ENCODE measurements at regions not wholly inside any gene's neighbourhood (a gene's known extent, or its start where the extent isn't known, plus 50 kb on each side); places are given as distances from the start of the nearest gene placed in this dataset.

DNA sequence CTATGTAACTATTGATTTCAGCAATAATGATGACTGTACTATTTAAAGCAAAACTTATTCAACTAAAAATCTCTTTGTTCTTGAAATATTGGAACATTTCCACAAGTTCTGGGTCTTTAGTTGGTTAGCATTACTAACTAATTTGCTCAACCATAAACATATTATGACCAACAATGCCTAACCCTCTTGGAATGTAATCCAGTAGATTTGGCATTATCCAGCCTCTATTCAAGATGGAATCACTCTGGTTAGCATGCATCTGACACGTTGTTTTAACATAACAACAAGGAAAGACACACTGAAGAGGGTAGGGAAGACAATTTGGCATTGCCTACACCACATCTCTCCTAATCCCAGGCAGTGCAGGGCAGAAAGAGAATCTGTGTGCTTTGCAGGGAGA lies 941.3 kb upstream of the PCDH20 start:
- DNase-seq (no peak), ATAC-seq (ENCODE audit: poor library complexity) (no peak)
- Mint-ChIP-seq H3K9me3 (peaks cover 6% of the 10 kb centered on the region), H3K36me3 (ENCODE audit: low read depth) (no peaks in the 10 kb centered on the region), H3K27ac (no peak overlapping the region), H3K27me3 (no peaks in the 10 kb centered on the region), H3K4me1 (ENCODE audit: low read depth) (no peaks in the 10 kb centered on the region), H3K4me3 (no peak overlapping the region)
- intact Hi-C loops (cut with DNase I, micrococcal nuclease) = no loop called here
- Histone ChIP-seq H3K4me1 (ENCODE audit: insufficient read depth, low read length) (no peaks in the 10 kb centered on the region), H3K9me3 (ENCODE audit: control insufficient read depth in 1 of 2, insufficient read depth in 1 of 2, low read length in 2 of 2) (peaks cover 0 to 3% of the 10 kb centered on the region in 2 experiments), H3K27me3 (ENCODE audit: control insufficient read depth in 1 of 2, insufficient read depth in 2 of 2, low read length in 2 of 2) (no peaks in the 10 kb centered on the region), H3K4me3 (ENCODE audit: low read length) (no peak overlapping the region), H3K36me3 (ENCODE audit: insufficient read depth, low read length) (no peaks in the 10 kb centered on the region), H3K27ac (ENCODE audit: low read depth in 1 of 2, low read length in 2 of 2) (no peak overlapping the region)
- ChIA-PET POLR2A (no interaction called here), CTCF (no interaction called here)
- TF ChIP-seq, protein P1, sequence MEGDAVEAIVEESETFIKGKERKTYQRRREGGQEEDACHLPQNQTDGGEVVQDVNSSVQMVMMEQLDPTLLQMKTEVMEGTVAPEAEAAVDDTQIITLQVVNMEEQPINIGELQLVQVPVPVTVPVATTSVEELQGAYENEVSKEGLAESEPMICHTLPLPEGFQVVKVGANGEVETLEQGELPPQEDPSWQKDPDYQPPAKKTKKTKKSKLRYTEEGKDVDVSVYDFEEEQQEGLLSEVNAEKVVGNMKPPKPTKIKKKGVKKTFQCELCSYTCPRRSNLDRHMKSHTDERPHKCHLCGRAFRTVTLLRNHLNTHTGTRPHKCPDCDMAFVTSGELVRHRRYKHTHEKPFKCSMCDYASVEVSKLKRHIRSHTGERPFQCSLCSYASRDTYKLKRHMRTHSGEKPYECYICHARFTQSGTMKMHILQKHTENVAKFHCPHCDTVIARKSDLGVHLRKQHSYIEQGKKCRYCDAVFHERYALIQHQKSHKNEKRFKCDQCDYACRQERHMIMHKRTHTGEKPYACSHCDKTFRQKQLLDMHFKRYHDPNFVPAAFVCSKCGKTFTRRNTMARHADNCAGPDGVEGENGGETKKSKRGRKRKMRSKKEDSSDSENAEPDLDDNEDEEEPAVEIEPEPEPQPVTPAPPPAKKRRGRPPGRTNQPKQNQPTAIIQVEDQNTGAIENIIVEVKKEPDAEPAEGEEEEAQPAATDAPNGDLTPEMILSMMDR (IDR thresholded peaks at IDR 0.05) = no peak

DNA sequence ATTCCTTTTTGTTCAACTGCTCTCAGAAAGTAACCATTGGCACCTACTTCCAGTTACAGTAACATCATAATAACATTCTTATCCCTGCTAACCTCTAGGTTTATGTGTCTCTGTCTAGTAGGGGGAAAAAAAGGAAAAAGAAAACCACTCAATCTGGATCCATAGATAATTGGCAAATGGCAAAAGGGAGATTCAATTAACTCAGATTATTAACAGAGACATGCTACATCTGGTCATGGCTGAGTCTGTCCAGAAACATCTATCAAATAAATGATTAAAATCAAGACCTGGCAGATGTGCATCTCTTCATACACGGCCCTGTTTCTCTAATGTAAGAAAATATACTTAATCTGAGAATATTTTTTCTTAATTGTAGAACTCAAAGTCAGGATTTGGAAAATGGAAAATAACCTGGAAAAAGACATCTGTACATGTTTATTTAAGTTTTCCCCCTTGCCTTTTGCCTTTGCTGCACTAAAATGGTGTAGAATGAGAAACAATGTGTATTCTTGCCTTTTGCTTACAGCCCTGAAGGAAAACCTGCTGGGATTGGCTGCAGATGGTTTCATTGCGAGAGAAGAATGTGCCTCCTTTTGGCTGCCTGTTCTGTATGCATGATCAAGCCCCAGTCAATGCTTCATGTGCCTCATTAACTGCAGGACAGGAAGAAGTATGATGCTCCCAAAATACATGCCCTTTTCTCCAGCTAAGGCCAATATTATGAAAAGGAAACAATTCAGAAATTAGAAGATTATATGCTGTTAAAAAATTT lies 921.6 kb upstream of the PCDH20 start:
- Histone ChIP-seq H3K4me3 (ENCODE audit: low read length) (no peak overlapping the region), H3K9me3 (ENCODE audit: control insufficient read depth in 1 of 2, insufficient read depth in 1 of 2, low read length in 2 of 2) (no peaks in the 10 kb centered on the region), H3K36me3 (ENCODE audit: insufficient read depth, low read length) (no peaks in the 10 kb centered on the region), H3K27me3 (ENCODE audit: control insufficient read depth in 1 of 2, insufficient read depth in 2 of 2, low read length in 2 of 2) (no peaks in the 10 kb centered on the region), H3K4me1 (ENCODE audit: insufficient read depth, low read length) (no peaks in the 10 kb centered on the region), H3K27ac (ENCODE audit: low read depth in 1 of 2, low read length in 2 of 2) (no peak overlapping the region)
- Mint-ChIP-seq H3K9me3 (peaks cover 2% of the 10 kb centered on the region), H3K36me3 (ENCODE audit: low read depth) (no peaks in the 10 kb centered on the region), H3K4me1 (ENCODE audit: low read depth) (no peaks in the 10 kb centered on the region), H3K27ac (no peak overlapping the region), H3K4me3 (no peak overlapping the region), H3K27me3 (no peaks in the 10 kb centered on the region)
- DNase-seq (no peak), ATAC-seq (ENCODE audit: poor library complexity) (no peak)
- POLR2A ChIA-PET = no interaction called here
- TF ChIP-seq, protein P1 (IDR thresholded peaks at IDR 0.05) = no peak
- intact Hi-C loops (cut with DNase I, micrococcal nuclease) = no loop called here
- CTCF ChIA-PET = no interaction called here

DNA sequence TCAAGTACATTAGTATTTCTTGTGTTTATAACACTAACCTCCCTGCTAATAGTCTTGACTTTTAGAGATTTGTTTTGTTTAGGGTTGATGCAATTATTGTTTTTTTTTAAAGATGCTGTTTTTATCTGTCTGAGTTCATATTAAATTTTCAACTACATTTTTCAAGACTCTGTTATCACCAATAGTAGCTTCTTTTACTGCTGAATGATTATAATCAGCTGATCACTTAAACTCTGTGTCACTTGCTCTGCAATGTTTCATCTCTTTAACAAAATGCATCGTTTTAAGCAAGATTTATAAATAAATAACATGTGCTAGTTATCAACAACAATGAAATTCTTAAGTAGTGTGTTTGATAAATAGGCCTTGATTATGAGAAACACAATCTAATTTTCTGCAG lies 920.9 kb upstream of the PCDH20 start:
- TF ChIP-seq, protein P1 (IDR thresholded peaks at IDR 0.05) = no peak
- no peaks in the 10 kb centered on the region for H3K36me3 Mint-ChIP-seq (ENCODE audit: low read depth)
- Histone ChIP-seq H3K4me1 (ENCODE audit: insufficient read depth, low read length) (no peaks in the 10 kb centered on the region), H3K27ac (ENCODE audit: low read depth in 1 of 2, low read length in 2 of 2) (no peak overlapping the region), H3K9me3 (ENCODE audit: control insufficient read depth in 1 of 2, insufficient read depth in 1 of 2, low read length in 2 of 2) (no peaks in the 10 kb centered on the region), H3K27me3 (ENCODE audit: control insufficient read depth in 1 of 2, insufficient read depth in 2 of 2, low read length in 2 of 2) (no peaks in the 10 kb centered on the region), H3K36me3 (ENCODE audit: insufficient read depth, low read length) (no peaks in the 10 kb centered on the region), H3K4me3 (ENCODE audit: low read length) (no peak overlapping the region)
- ATAC-seq (ENCODE audit: poor library complexity) (no peak), DNase-seq (no peak)
- CTCF ChIA-PET = no interaction called here
- H3K4me1 Mint-ChIP-seq (ENCODE audit: low read depth) = no peaks in the 10 kb centered on the region
- peaks cover 4% of the 10 kb centered on the region for H3K9me3 Mint-ChIP-seq
- POLR2A ChIA-PET = no interaction called here
- H3K27me3 Mint-ChIP-seq = no peaks in the 10 kb centered on the region
- H3K4me3 Mint-ChIP-seq = no peak overlapping the region
- H3K27ac Mint-ChIP-seq = no peak overlapping the region
- intact Hi-C loops (cut with DNase I, micrococcal nuclease) = no loop called here
